IMR-90 (cell line): ENCODE measurements at regions not wholly inside any gene's neighbourhood (a gene's known extent, or its start where the extent isn't known, plus 50 kb on each side); places are given as distances from the start of the nearest gene placed in this dataset.

ENCODE experiments used
- ATAC-seq: fragments of 200-7000 bp; cut with Tn5 transposase; 2 replicates; pipeline ENCODE4 v1.9.1; 2020; ENCODE audit warnings: low read depth, mild to moderate bottlenecking, moderate library complexity
- BruUV-seq: library from RNA; stranded (reverse); fragments of 400-500 nt; replicated peaks from 2 replicates; lab custom pipeline; 2021; lab: Mats Ljungman, UMichigan
- CTCF ChIA-PET: fragments of 300-600 bp; formaldehyde crosslinking; extraction: SDS; loops from one replicate; lab custom pipeline; 2021; ENCODE audit warnings: antibody characterized with exemption; lab: Yijun Ruan, JAX
- POLR2A ChIA-PET: fragments of 300-600 bp; sonication (Branson Sonifier 250); formaldehyde crosslinking; loops from one replicate; lab custom pipeline; 2022; ENCODE audit warnings: antibody characterized with exemption; ENCODE audit not compliant: unreplicated experiment; lab: Charles Lee
- DNase-seq: peaks from one replicate; pipeline ENCODE4 v3.0.0; 2013
- H2AFZ ChIP-seq: replicated peaks from 2 replicates; pipeline ENCODE3; 2013; ENCODE audit warnings: low read length, mild to moderate bottlenecking; ENCODE audit not compliant: poor library complexity
- H2AK5ac ChIP-seq: 2 replicates; pipeline ENCODE4 v1.6.1; 2013; ENCODE audit warnings: low read depth, low read length, inconsistent platforms
- H2AK9ac ChIP-seq: replicated peaks from 2 replicates; pipeline ENCODE3; 2013; ENCODE audit warnings: mild to moderate bottlenecking, low read depth, low read length, moderate library complexity; ENCODE audit not compliant: poor library complexity
- H2BK120ac ChIP-seq: 2 replicates; pipeline ENCODE4 v1.6.1; 2013; ENCODE audit warnings: low read depth, low read length, inconsistent platforms
- H2BK15ac ChIP-seq: 3 replicates; pipeline ENCODE4 v1.6.1; 2013; ENCODE audit warnings: low read depth, low read length, inconsistent platforms
- H2BK20ac ChIP-seq: 2 replicates; pipeline ENCODE4 v1.6.1; 2013; ENCODE audit warnings: low read depth, mild to moderate bottlenecking, inconsistent platforms, low read length, moderate library complexity
- H2BK5ac ChIP-seq: 2 replicates; pipeline ENCODE4 v1.6.1; 2013; ENCODE audit warnings: mild to moderate bottlenecking, low read depth, low read length, inconsistent platforms; ENCODE audit not compliant: poor library complexity, severe bottlenecking
- H3K14ac ChIP-seq: replicated peaks from 2 replicates; pipeline ENCODE4 v1.6.1; 2013; ENCODE audit warnings: low read depth, low read length, inconsistent platforms
- H3K18ac ChIP-seq: 2 replicates; pipeline ENCODE4 v1.6.1; 2013; ENCODE audit warnings: low read depth, low read length, control low read depth
- H3K23ac ChIP-seq: 2 replicates; pipeline ENCODE4 v1.6.1; 2013; ENCODE audit warnings: low read depth, low read length, inconsistent platforms
- H3K27ac ChIP-seq: 2 replicates; pipeline ENCODE4 v1.5.1; 2013; ENCODE audit warnings: mild to moderate bottlenecking, control low read depth, low read length; ENCODE audit not compliant: insufficient read depth
- H3K27me3 ChIP-seq: 2 replicates; pipeline ENCODE4 v1.6.1; 2013; ENCODE audit warnings: low read length; ENCODE audit not compliant: control insufficient read depth, insufficient read depth
- H3K36me3 ChIP-seq: 2 replicates; pipeline ENCODE4 v1.6.1; 2013; ENCODE audit warnings: low read length, mixed read lengths; ENCODE audit not compliant: control insufficient read depth, insufficient read depth
- H3K4ac ChIP-seq: 2 replicates; pipeline ENCODE4 v1.6.1; 2013; ENCODE audit warnings: low read depth, low read length, inconsistent platforms
- H3K4me1 ChIP-seq: 2 replicates; pipeline ENCODE4 v1.6.1; 2013; ENCODE audit warnings: low read length, mixed read lengths; ENCODE audit not compliant: control insufficient read depth, insufficient read depth
- H3K4me2 ChIP-seq: 2 replicates; pipeline ENCODE4 v1.6.1; 2013; ENCODE audit warnings: low read depth, mild to moderate bottlenecking, control low read depth, low read length, moderate library complexity
- H3K4me3 ChIP-seq: 2 replicates; pipeline ENCODE4 v1.5.1; 2013; ENCODE audit warnings: low read depth, mild to moderate bottlenecking, control low read depth, low read length, moderate library complexity; ENCODE audit not compliant: insufficient read depth
- H3K56ac ChIP-seq: 2 replicates; pipeline ENCODE4 v1.6.1; 2013; ENCODE audit warnings: low read length, inconsistent platforms; ENCODE audit not compliant: insufficient read depth; ENCODE audit errors: extremely low read depth
- H3K79me1 ChIP-seq, 2 experiments: 2 replicates each; pipeline ENCODE4 v1.6.1; 2013; ENCODE audit warnings: low read length in 2 of 2, inconsistent platforms in 1 of 2, low read depth in 1 of 2
- H3K9ac ChIP-seq: 2 replicates; pipeline ENCODE4 v1.6.1; 2013; ENCODE audit warnings: low read depth, low read length, control low read depth
- H3K9me1 ChIP-seq: 2 replicates; pipeline ENCODE4 v1.6.1; 2013; ENCODE audit warnings: low read length, inconsistent platforms; ENCODE audit not compliant: insufficient read depth
- H3K9me3 ChIP-seq: 2 replicates; pipeline ENCODE4 v1.6.1; 2013; ENCODE audit warnings: low read length; ENCODE audit not compliant: control insufficient read depth, insufficient read depth
- H4K20me1 ChIP-seq: 2 replicates; pipeline ENCODE4 v1.6.1; 2013; ENCODE audit warnings: low read length, inconsistent platforms; ENCODE audit not compliant: insufficient read depth
- H4K5ac ChIP-seq: 2 replicates; pipeline ENCODE4 v1.6.1; 2013; ENCODE audit warnings: mild to moderate bottlenecking, low read depth, low read length, control low read depth
- H4K8ac ChIP-seq, 2 experiments: 2 replicates each; pipeline ENCODE4 v1.6.1; 2013; ENCODE audit warnings: low read depth in 2 of 2, low read length in 2 of 2, control low read depth in 1 of 2, inconsistent platforms in 1 of 2
- H4K91ac ChIP-seq: 2 replicates; pipeline ENCODE4 v1.6.1; 2013; ENCODE audit warnings: low read depth, low read length, inconsistent platforms; ENCODE audit not compliant: insufficient read depth
- BHLHE40 ChIP-seq: fragments of 150-350 bp; IDR thresholded peaks from 2 replicates; pipeline ENCODE4 v1.6.1; 2016; ENCODE audit warnings: mild to moderate bottlenecking, low read depth, low read length
- FOS ChIP-seq: fragments of 150-350 bp; IDR thresholded peaks from 2 replicates; pipeline ENCODE4 v1.6.1; 2016; ENCODE audit warnings: low read depth, low read length
- NFE2L2 ChIP-seq: fragments of 150-350 bp; IDR thresholded peaks from 2 replicates; pipeline ENCODE4 v1.6.1; 2016; ENCODE audit warnings: low read depth, mild to moderate bottlenecking, low read length
- dilution Hi-C: fragments of 300-500 bp; cut with HindIII; formaldehyde crosslinking; loops from one replicate; pipeline ENCODE4 v1.14.3; 2018; ENCODE audit warnings: low sequenced_read_pairs; ENCODE audit not compliant: unreplicated experiment
- in situ Hi-C: fragments of 300-500 bp; cut with MboI; formaldehyde crosslinking; loops from 3 replicates; pipeline ENCODE4 v1.14.3; 2019; ENCODE audit warnings: low sequenced_read_pairs, inconsistent platforms, mixed read lengths
- intact Hi-C: fragments of 100-400 bp; cut with micrococcal nuclease; formaldehyde crosslinking; loops from 2 replicates; pipeline ENCODE4 v1.10.0; 2022

DNA sequence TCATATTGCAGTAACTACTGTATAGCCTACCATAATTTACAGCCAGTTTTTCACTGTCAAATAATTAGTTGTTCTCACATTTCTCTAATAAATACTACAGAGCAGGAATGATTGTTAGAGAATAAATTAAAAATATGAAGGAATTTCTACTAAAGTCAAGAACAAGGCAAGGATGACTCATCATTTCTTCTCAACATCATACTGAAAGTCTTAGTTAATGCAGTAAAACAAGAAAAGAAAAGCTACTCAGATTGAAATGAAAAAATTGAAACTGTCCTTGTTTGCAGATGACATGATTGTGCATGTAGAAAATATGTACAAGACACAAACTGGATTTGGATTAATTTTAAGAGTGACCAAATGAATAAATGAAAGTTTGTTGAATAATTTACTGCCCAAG lies 608.2 kb downstream of the NSUN3 start:
- H3K27me3 ChIP-seq: no peaks in the 10 kb centered on the region
- in situ Hi-C loops (no loop called here), intact Hi-C loops (no loop called here), dilution Hi-C loops (no loop called here)
- no peak overlapping the region for H3K4me2 ChIP-seq
- H2BK120ac ChIP-seq: no peak overlapping the region
- H3K4me1 ChIP-seq: no peaks in the 10 kb centered on the region
- no peak overlapping the region for H4K8ac ChIP-seq
- no peak overlapping the region for H2AK5ac ChIP-seq
- no peak overlapping the region for H3K27ac ChIP-seq
- H4K20me1 ChIP-seq: no peaks in the 10 kb centered on the region
- H3K4me3 ChIP-seq: no peak overlapping the region
- H3K9me3 ChIP-seq: peaks cover 8% of the 10 kb centered on the region; the same call in 1 of the 2 replicates
- no peak overlapping the region for H3K18ac ChIP-seq
- no peak overlapping the region for H2AK9ac ChIP-seq
- no peak overlapping the region for H3K56ac ChIP-seq
- H3K9me1 ChIP-seq: no peaks in the 10 kb centered on the region
- ChIA-PET CTCF (no interaction called here), POLR2A (no interaction called here)
- no TSS peak for BruUV-seq
- DNase-seq: no peak
- no peak for ATAC-seq
- H2AFZ ChIP-seq: no peak overlapping the region
- H4K5ac ChIP-seq: no peak overlapping the region
- H3K79me1 ChIP-seq: no peaks in the 10 kb centered on the region
- TF ChIP-seq FOS (0 out of 2 replicates have a peak, but pooled peaks have one; percentile 19), BHLHE40 (no peak), NFE2L2 (peak; percentile 86)
- no peak overlapping the region for H2BK5ac ChIP-seq
- H3K14ac ChIP-seq: no peak overlapping the region
- no peak overlapping the region for H2BK20ac ChIP-seq
- H3K23ac ChIP-seq: no peak overlapping the region
- H3K4ac ChIP-seq: no peak overlapping the region
- no peak overlapping the region for H2BK15ac ChIP-seq
- no peak overlapping the region for H4K91ac ChIP-seq
- no peak overlapping the region for H3K9ac ChIP-seq
- no peaks in the 10 kb centered on the region for H3K36me3 ChIP-seq
